IMR-90 (cell line): ENCODE measurements at regions not wholly inside any gene's neighbourhood (a gene's known extent, or its start where the extent isn't known, plus 50 kb on each side); places are given as distances from the start of the nearest gene placed in this dataset.

Source experiments
- ATAC-seq: fragments of 200-7000 bp; cut with Tn5 transposase; 2 replicates; pipeline ENCODE4 v1.9.1; 2020; ENCODE audit warnings: low read depth, mild to moderate bottlenecking, moderate library complexity
- BruUV-seq: library from RNA; stranded (reverse); fragments of 400-500 nt; replicated peaks from 2 replicates; lab custom pipeline; 2021; lab: Mats Ljungman, UMichigan
- CTCF ChIA-PET: fragments of 300-600 bp; formaldehyde crosslinking; extraction: SDS; loops from one replicate; lab custom pipeline; 2021; ENCODE audit warnings: antibody characterized with exemption; lab: Yijun Ruan, JAX
- POLR2A ChIA-PET: fragments of 300-600 bp; sonication (Branson Sonifier 250); formaldehyde crosslinking; loops from one replicate; lab custom pipeline; 2022; ENCODE audit warnings: antibody characterized with exemption; ENCODE audit not compliant: unreplicated experiment; lab: Charles Lee
- DNase-seq: peaks from one replicate; pipeline ENCODE4 v3.0.0; 2013
- H2AFZ ChIP-seq: replicated peaks from 2 replicates; pipeline ENCODE3; 2013; ENCODE audit warnings: low read length, mild to moderate bottlenecking; ENCODE audit not compliant: poor library complexity
- H2AK5ac ChIP-seq: 2 replicates; pipeline ENCODE4 v1.6.1; 2013; ENCODE audit warnings: low read depth, low read length, inconsistent platforms
- H2AK9ac ChIP-seq: replicated peaks from 2 replicates; pipeline ENCODE3; 2013; ENCODE audit warnings: mild to moderate bottlenecking, low read depth, low read length, moderate library complexity; ENCODE audit not compliant: poor library complexity
- H2BK120ac ChIP-seq: 2 replicates; pipeline ENCODE4 v1.6.1; 2013; ENCODE audit warnings: low read depth, low read length, inconsistent platforms
- H2BK15ac ChIP-seq: 3 replicates; pipeline ENCODE4 v1.6.1; 2013; ENCODE audit warnings: low read depth, low read length, inconsistent platforms
- H2BK20ac ChIP-seq: 2 replicates; pipeline ENCODE4 v1.6.1; 2013; ENCODE audit warnings: low read depth, mild to moderate bottlenecking, inconsistent platforms, low read length, moderate library complexity
- H2BK5ac ChIP-seq: 2 replicates; pipeline ENCODE4 v1.6.1; 2013; ENCODE audit warnings: mild to moderate bottlenecking, low read depth, low read length, inconsistent platforms; ENCODE audit not compliant: poor library complexity, severe bottlenecking
- H3K14ac ChIP-seq: replicated peaks from 2 replicates; pipeline ENCODE4 v1.6.1; 2013; ENCODE audit warnings: low read depth, low read length, inconsistent platforms
- H3K18ac ChIP-seq: 2 replicates; pipeline ENCODE4 v1.6.1; 2013; ENCODE audit warnings: low read depth, low read length, control low read depth
- H3K23ac ChIP-seq: 2 replicates; pipeline ENCODE4 v1.6.1; 2013; ENCODE audit warnings: low read depth, low read length, inconsistent platforms
- H3K27ac ChIP-seq: 2 replicates; pipeline ENCODE4 v1.5.1; 2013; ENCODE audit warnings: mild to moderate bottlenecking, control low read depth, low read length; ENCODE audit not compliant: insufficient read depth
- H3K27me3 ChIP-seq: 2 replicates; pipeline ENCODE4 v1.6.1; 2013; ENCODE audit warnings: low read length; ENCODE audit not compliant: control insufficient read depth, insufficient read depth
- H3K36me3 ChIP-seq: 2 replicates; pipeline ENCODE4 v1.6.1; 2013; ENCODE audit warnings: low read length, mixed read lengths; ENCODE audit not compliant: control insufficient read depth, insufficient read depth
- H3K4ac ChIP-seq: 2 replicates; pipeline ENCODE4 v1.6.1; 2013; ENCODE audit warnings: low read depth, low read length, inconsistent platforms
- H3K4me1 ChIP-seq: 2 replicates; pipeline ENCODE4 v1.6.1; 2013; ENCODE audit warnings: low read length, mixed read lengths; ENCODE audit not compliant: control insufficient read depth, insufficient read depth
- H3K4me2 ChIP-seq: 2 replicates; pipeline ENCODE4 v1.6.1; 2013; ENCODE audit warnings: low read depth, mild to moderate bottlenecking, control low read depth, low read length, moderate library complexity
- H3K4me3 ChIP-seq: 2 replicates; pipeline ENCODE4 v1.5.1; 2013; ENCODE audit warnings: low read depth, mild to moderate bottlenecking, control low read depth, low read length, moderate library complexity; ENCODE audit not compliant: insufficient read depth
- H3K56ac ChIP-seq: 2 replicates; pipeline ENCODE4 v1.6.1; 2013; ENCODE audit warnings: low read length, inconsistent platforms; ENCODE audit not compliant: insufficient read depth; ENCODE audit errors: extremely low read depth
- H3K79me1 ChIP-seq, 2 experiments: 2 replicates each; pipeline ENCODE4 v1.6.1; 2013; ENCODE audit warnings: low read length in 2 of 2, inconsistent platforms in 1 of 2, low read depth in 1 of 2
- H3K9ac ChIP-seq: 2 replicates; pipeline ENCODE4 v1.6.1; 2013; ENCODE audit warnings: low read depth, low read length, control low read depth
- H3K9me1 ChIP-seq: 2 replicates; pipeline ENCODE4 v1.6.1; 2013; ENCODE audit warnings: low read length, inconsistent platforms; ENCODE audit not compliant: insufficient read depth
- H3K9me3 ChIP-seq: 2 replicates; pipeline ENCODE4 v1.6.1; 2013; ENCODE audit warnings: low read length; ENCODE audit not compliant: control insufficient read depth, insufficient read depth
- H4K20me1 ChIP-seq: 2 replicates; pipeline ENCODE4 v1.6.1; 2013; ENCODE audit warnings: low read length, inconsistent platforms; ENCODE audit not compliant: insufficient read depth
- H4K5ac ChIP-seq: 2 replicates; pipeline ENCODE4 v1.6.1; 2013; ENCODE audit warnings: mild to moderate bottlenecking, low read depth, low read length, control low read depth
- H4K8ac ChIP-seq, 2 experiments: 2 replicates each; pipeline ENCODE4 v1.6.1; 2013; ENCODE audit warnings: low read depth in 2 of 2, low read length in 2 of 2, control low read depth in 1 of 2, inconsistent platforms in 1 of 2
- H4K91ac ChIP-seq: 2 replicates; pipeline ENCODE4 v1.6.1; 2013; ENCODE audit warnings: low read depth, low read length, inconsistent platforms; ENCODE audit not compliant: insufficient read depth
- CEBPB ChIP-seq: IDR thresholded peaks from 2 replicates; pipeline ENCODE4 v1.6.1; 2012; ENCODE audit warnings: low read depth, low read length, improper control_type of control experiment
- MXI1 ChIP-seq: IDR thresholded peaks from 2 replicates; pipeline ENCODE4 v1.6.1; 2012; ENCODE audit warnings: low read depth, mild to moderate bottlenecking, low read length, moderate library complexity, borderline replicate concordance
- RAD21 ChIP-seq: IDR thresholded peaks from 2 replicates; pipeline ENCODE4 v1.6.1; 2012; ENCODE audit warnings: low read length, improper control_type of control experiment
- RCOR1 ChIP-seq: IDR thresholded peaks from 2 replicates; pipeline ENCODE4 v1.6.1; 2012; ENCODE audit warnings: mild to moderate bottlenecking, low read length, improper control_type of control experiment; ENCODE audit not compliant: insufficient replicate concordance
- dilution Hi-C: fragments of 300-500 bp; cut with HindIII; formaldehyde crosslinking; loops from one replicate; pipeline ENCODE4 v1.14.3; 2018; ENCODE audit warnings: low sequenced_read_pairs; ENCODE audit not compliant: unreplicated experiment
- in situ Hi-C: fragments of 300-500 bp; cut with MboI; formaldehyde crosslinking; loops from 3 replicates; pipeline ENCODE4 v1.14.3; 2019; ENCODE audit warnings: low sequenced_read_pairs, inconsistent platforms, mixed read lengths
- intact Hi-C: fragments of 100-400 bp; cut with micrococcal nuclease; formaldehyde crosslinking; loops from 2 replicates; pipeline ENCODE4 v1.10.0; 2022
- TF ChIP-seq, protein P1 (sequence below): fragments of 150-350 bp; IDR thresholded peaks from 2 replicates; pipeline ENCODE4 v1.6.1; 2016; ENCODE audit warnings: low read depth, mild to moderate bottlenecking, low read length, moderate library complexity, borderline replicate concordance

GRCh38 chr9:6072453-6072852 lies 57.0 kb upstream of the RANBP6 start:
- no peak overlapping the region for H3K18ac ChIP-seq
- ChIA-PET POLR2A (no interaction called here), CTCF (no interaction called here)
- H3K4ac ChIP-seq, result no peak overlapping the region
- no peak overlapping the region for H4K5ac ChIP-seq
- H3K9me3 ChIP-seq, result no peaks in the 10 kb centered on the region; the same call in 1 of the 2 replicates
- H3K23ac ChIP-seq, result no peak overlapping the region
- H3K36me3 ChIP-seq, result no peaks in the 10 kb centered on the region
- DNase-seq (no peak), ATAC-seq (no peak)
- H2BK120ac ChIP-seq, result no peak overlapping the region
- H3K79me1 ChIP-seq, result no peaks in the 10 kb centered on the region
- H2BK5ac ChIP-seq, result no peak overlapping the region
- no peaks in the 10 kb centered on the region for H3K4me1 ChIP-seq
- H4K8ac ChIP-seq, result no peak overlapping the region
- intact Hi-C loops, result no loop called here
- BruUV-seq, result no TSS peak
- H3K9ac ChIP-seq, result no peak overlapping the region
- H3K56ac ChIP-seq, result no peak overlapping the region
- no peak overlapping the region for H2AFZ ChIP-seq
- in situ Hi-C loops, result no loop called here
- H3K4me2 ChIP-seq, result no peak overlapping the region
- no peak overlapping the region for H2BK15ac ChIP-seq
- H4K20me1 ChIP-seq, result no peaks in the 10 kb centered on the region
- H3K27ac ChIP-seq, result no peak overlapping the region
- H2BK20ac ChIP-seq, result no peak overlapping the region
- no peak overlapping the region for H3K14ac ChIP-seq
- no peak overlapping the region for H2AK9ac ChIP-seq
- H2AK5ac ChIP-seq, result no peak overlapping the region
- dilution Hi-C loops, result no loop called here
- H3K4me3 ChIP-seq, result no peak overlapping the region
- H4K91ac ChIP-seq, result no peak overlapping the region
- H3K27me3 ChIP-seq, result no peaks in the 10 kb centered on the region; the same call in none of the 2 replicates
- no peaks in the 10 kb centered on the region for H3K9me1 ChIP-seq
- TF ChIP-seq, protein P1, sequence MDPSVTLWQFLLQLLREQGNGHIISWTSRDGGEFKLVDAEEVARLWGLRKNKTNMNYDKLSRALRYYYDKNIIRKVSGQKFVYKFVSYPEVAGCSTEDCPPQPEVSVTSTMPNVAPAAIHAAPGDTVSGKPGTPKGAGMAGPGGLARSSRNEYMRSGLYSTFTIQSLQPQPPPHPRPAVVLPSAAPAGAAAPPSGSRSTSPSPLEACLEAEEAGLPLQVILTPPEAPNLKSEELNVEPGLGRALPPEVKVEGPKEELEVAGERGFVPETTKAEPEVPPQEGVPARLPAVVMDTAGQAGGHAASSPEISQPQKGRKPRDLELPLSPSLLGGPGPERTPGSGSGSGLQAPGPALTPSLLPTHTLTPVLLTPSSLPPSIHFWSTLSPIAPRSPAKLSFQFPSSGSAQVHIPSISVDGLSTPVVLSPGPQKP, result no peak
- no peak for TF ChIP-seq RAD21
- no peak for TF ChIP-seq CEBPB
- no peak for TF ChIP-seq RCOR1
- TF ChIP-seq MXI1, result no peak
